Sigmoid colon (tissue), 4 donors: ENCODE measurements at regions not wholly inside any gene's neighbourhood (a gene's known extent, or its start where the extent isn't known, plus 50 kb on each side); places are given as distances from the start of the nearest gene placed in this dataset.

Source experiments
- EP300 ChIP-seq, 4 donors: sonication (generic); formaldehyde crosslinking; IDR thresholded peaks; one replicate each; pipeline ENCODE4 v1.6.1; 2017; ENCODE audit warnings: antibody characterized with exemption in 4 of 4
- TF ChIP-seq, protein P1 (sequence below), 4 experiments: fragments of 450-650 bp in 3 of 4; fragments of 200-600 bp in 1 of 4; IDR thresholded peaks; one replicate each; pipeline ENCODE4 v1.5.1; 2016 to 2019; ENCODE audit warnings: antibody characterized with exemption in 4 of 4, mild to moderate bottlenecking in 3 of 4, moderate library complexity in 2 of 4

DNA sequence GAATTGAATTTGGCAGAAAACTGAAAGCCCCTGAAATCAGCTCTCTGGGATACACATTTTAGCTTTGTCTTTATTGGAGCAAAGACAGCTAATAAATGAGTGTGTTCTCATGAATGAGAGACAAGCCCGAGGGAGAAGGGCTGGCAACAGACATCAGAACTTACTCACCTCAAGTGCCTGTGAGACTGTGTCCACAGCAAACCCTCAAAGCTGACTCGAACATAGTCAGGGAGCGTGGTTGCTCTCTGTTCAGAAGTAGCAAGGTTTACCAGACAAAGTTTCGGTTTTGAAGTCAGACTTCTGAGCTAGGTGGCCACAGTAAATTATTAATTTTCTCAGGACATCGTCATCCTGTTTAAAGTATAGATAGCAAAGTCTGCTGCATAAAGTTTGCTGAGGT is 207.9 kb downstream of the CMPK2 start:
- TF ChIP-seq EP300 (IDR thresholded peaks at IDR 0.05) = no peak
- TF ChIP-seq, protein P1, sequence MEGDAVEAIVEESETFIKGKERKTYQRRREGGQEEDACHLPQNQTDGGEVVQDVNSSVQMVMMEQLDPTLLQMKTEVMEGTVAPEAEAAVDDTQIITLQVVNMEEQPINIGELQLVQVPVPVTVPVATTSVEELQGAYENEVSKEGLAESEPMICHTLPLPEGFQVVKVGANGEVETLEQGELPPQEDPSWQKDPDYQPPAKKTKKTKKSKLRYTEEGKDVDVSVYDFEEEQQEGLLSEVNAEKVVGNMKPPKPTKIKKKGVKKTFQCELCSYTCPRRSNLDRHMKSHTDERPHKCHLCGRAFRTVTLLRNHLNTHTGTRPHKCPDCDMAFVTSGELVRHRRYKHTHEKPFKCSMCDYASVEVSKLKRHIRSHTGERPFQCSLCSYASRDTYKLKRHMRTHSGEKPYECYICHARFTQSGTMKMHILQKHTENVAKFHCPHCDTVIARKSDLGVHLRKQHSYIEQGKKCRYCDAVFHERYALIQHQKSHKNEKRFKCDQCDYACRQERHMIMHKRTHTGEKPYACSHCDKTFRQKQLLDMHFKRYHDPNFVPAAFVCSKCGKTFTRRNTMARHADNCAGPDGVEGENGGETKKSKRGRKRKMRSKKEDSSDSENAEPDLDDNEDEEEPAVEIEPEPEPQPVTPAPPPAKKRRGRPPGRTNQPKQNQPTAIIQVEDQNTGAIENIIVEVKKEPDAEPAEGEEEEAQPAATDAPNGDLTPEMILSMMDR (IDR thresholded peaks at IDR 0.05) = no peak
